RPMI8226 (cell line): ENCODE measurements at regions not wholly inside any gene's neighbourhood (a gene's known extent, or its start where the extent isn't known, plus 50 kb on each side); places are given as distances from the start of the nearest gene placed in this dataset.

Source experiments
- DNase-seq: peaks from one replicate; pipeline ENCODE4 v3.0.0-alpha.2; 2015

GRCh38 chr5:8577792-8578191 lies 708.8 kb downstream of the MTRR start:
- DNase-seq: no peak

- no peak for DNase-seq
Observed at GRCh38 chr5:8580298-8580697, 711.4 kb downstream of the MTRR start.

- DNase-seq: no peak
Observed at GRCh38 chr5:8581047-8581446, 712.1 kb downstream of the MTRR start.

- no peak for DNase-seq
Observed at GRCh38 chr5:8585230-8586018, 716.5 kb downstream of the MTRR start.

GRCh38 chr5:8590959-8591358 lies 722.0 kb downstream of the MTRR start:
- no peak for DNase-seq

GRCh38 chr5:8598356-8598755 lies 729.4 kb downstream of the MTRR start:
- DNase-seq: no peak

GRCh38 chr5:8598996-8599395 lies 730.0 kb downstream of the MTRR start:
- no peak for DNase-seq

- no peak for DNase-seq
Observed at GRCh38 chr5:8600843-8601242, 731.9 kb downstream of the MTRR start.

- DNase-seq: no peak
Observed at GRCh38 chr5:8601831-8602354, 732.9 kb downstream of the MTRR start.

GRCh38 chr5:8606231-8606630 lies 737.3 kb downstream of the MTRR start:
- no peak for DNase-seq

- DNase-seq: no peak
Observed at GRCh38 chr5:8611067-8611466, 742.1 kb downstream of the MTRR start.

GRCh38 chr5:8613078-8613685 lies 744.2 kb downstream of the MTRR start:
- DNase-seq: no peak

GRCh38 chr5:8615142-8615858 lies 746.4 kb downstream of the MTRR start:
- DNase-seq: no peak

GRCh38 chr5:8628521-8628920 lies 759.6 kb downstream of the MTRR start:
- DNase-seq: no peak

- DNase-seq: no peak
Observed at GRCh38 chr5:8633259-8633658, 764.3 kb downstream of the MTRR start.

GRCh38 chr5:8633696-8634095 lies 764.7 kb downstream of the MTRR start:
- no peak for DNase-seq

- no peak for DNase-seq
Observed at GRCh38 chr5:8634219-8634618, 765.3 kb downstream of the MTRR start.

GRCh38 chr5:8641786-8642505 lies 773.0 kb downstream of the MTRR start:
- DNase-seq: no peak

- no peak for DNase-seq
Observed at GRCh38 chr5:8644377-8644776, 775.4 kb downstream of the MTRR start.

- DNase-seq: no peak
Observed at GRCh38 chr5:8647111-8647510, 778.2 kb downstream of the MTRR start.

- no peak for DNase-seq
Observed at GRCh38 chr5:8650186-8650585, 781.2 kb downstream of the MTRR start.

GRCh38 chr5:8660133-8660893 lies 791.4 kb downstream of the MTRR start:
- no peak for DNase-seq
